Parathyroid adenoma (tissue), 2 donors: ENCODE measurements at regions not wholly inside any gene's neighbourhood (a gene's known extent, or its start where the extent isn't known, plus 50 kb on each side); places are given as distances from the start of the nearest gene placed in this dataset.

Experiments
- H2AFZ ChIP-seq: fragments of 300-600 bp; sonication (generic); one replicate; pipeline ENCODE4 v1.7.0; 2017; ENCODE audit warnings: antibody characterized with exemption, mild to moderate bottlenecking
- H3K27ac ChIP-seq: fragments of 300-600 bp; sonication (generic); one replicate; pipeline ENCODE4 v1.7.0; 2017
- H3K27me3 ChIP-seq: fragments of 300-600 bp; sonication (generic); one replicate; pipeline ENCODE4 v1.7.0; 2017; ENCODE audit warnings: low read length; ENCODE audit not compliant: control insufficient read depth, insufficient read depth
- H3K36me3 ChIP-seq: fragments of 300-600 bp; sonication (generic); one replicate; pipeline ENCODE4 v1.7.0; 2017; ENCODE audit warnings: low read length; ENCODE audit not compliant: control insufficient read depth, insufficient read depth
- H3K4me1 ChIP-seq: fragments of 300-600 bp; sonication (generic); one replicate; pipeline ENCODE4 v1.7.0; 2017; ENCODE audit warnings: control low read depth
- H3K4me2 ChIP-seq: fragments of 300-600 bp; sonication (generic); one replicate; pipeline ENCODE4 v1.7.0; 2017; ENCODE audit warnings: low read length
- H3K4me3 ChIP-seq: fragments of 300-600 bp; sonication (generic); one replicate; pipeline ENCODE4 v1.7.0; 2017; ENCODE audit warnings: low read depth, low read length
- H3K79me2 ChIP-seq: fragments of 300-600 bp; sonication (generic); one replicate; pipeline ENCODE4 v1.7.0; 2017; ENCODE audit warnings: control low read depth
- H3K9ac ChIP-seq: fragments of 300-600 bp; sonication (generic); one replicate; pipeline ENCODE4 v1.7.0; 2017; ENCODE audit warnings: mild to moderate bottlenecking
- H3K9me3 ChIP-seq: fragments of 300-600 bp; sonication (generic); one replicate; pipeline ENCODE4 v1.7.0; 2017; ENCODE audit warnings: low read length; ENCODE audit not compliant: control insufficient read depth
- CTCF ChIP-seq: fragments of 300-600 bp; sonication (generic); IDR thresholded peaks from one replicate; pipeline ENCODE4 v1.7.0; 2017; ENCODE audit warnings: antibody characterized with exemption, mild to moderate bottlenecking
- donor health status: primary hyperparathyroidism.

GRCh38 chr7:131774419-131775220 lies 218.2 kb upstream of the PODXL start:
- Histone ChIP-seq H3K27ac (no peak overlapping the region), H3K9me3 (no peaks in the 10 kb centered on the region), H3K79me2 (no peaks in the 10 kb centered on the region), H3K4me1 (no peaks in the 10 kb centered on the region), H3K27me3 (no peaks in the 10 kb centered on the region), H2AFZ (no peak overlapping the region), H3K9ac (no peak overlapping the region), H3K36me3 (no peaks in the 10 kb centered on the region), H3K4me3 (no peak overlapping the region), H3K4me2 (no peak overlapping the region)
- no peak for TF ChIP-seq CTCF

GRCh38 chr7:131773413-131773812 lies 217.0 kb upstream of the PODXL start:
- Histone ChIP-seq H2AFZ (no peak overlapping the region), H3K27me3 (no peaks in the 10 kb centered on the region), H3K9me3 (no peaks in the 10 kb centered on the region), H3K36me3 (no peaks in the 10 kb centered on the region), H3K4me3 (no peak overlapping the region), H3K27ac (no peak overlapping the region), H3K9ac (no peak overlapping the region), H3K4me2 (no peak overlapping the region), H3K79me2 (no peaks in the 10 kb centered on the region), H3K4me1 (no peaks in the 10 kb centered on the region)
- no peak for TF ChIP-seq CTCF

GRCh38 chr7:131769241-131769640 lies 212.8 kb upstream of the PODXL start:
- H3K79me2 ChIP-seq = no peaks in the 10 kb centered on the region
- no peak overlapping the region for H2AFZ ChIP-seq
- no peaks in the 10 kb centered on the region for H3K36me3 ChIP-seq
- H3K9me3 ChIP-seq = no peaks in the 10 kb centered on the region
- H3K4me1 ChIP-seq = no peaks in the 10 kb centered on the region
- TF ChIP-seq CTCF = no peak
- H3K4me3 ChIP-seq = no peak overlapping the region
- H3K4me2 ChIP-seq = no peak overlapping the region
- no peak overlapping the region for H3K9ac ChIP-seq
- no peak overlapping the region for H3K27ac ChIP-seq
- no peaks in the 10 kb centered on the region for H3K27me3 ChIP-seq

- H3K27me3 ChIP-seq = no peaks in the 10 kb centered on the region
- no peak overlapping the region for H3K4me2 ChIP-seq
- no peak overlapping the region for H2AFZ ChIP-seq
- no peaks in the 10 kb centered on the region for H3K36me3 ChIP-seq
- TF ChIP-seq CTCF = no peak
- no peak overlapping the region for H3K9ac ChIP-seq
- H3K79me2 ChIP-seq = no peaks in the 10 kb centered on the region
- no peak overlapping the region for H3K27ac ChIP-seq
- no peaks in the 10 kb centered on the region for H3K4me1 ChIP-seq
- H3K4me3 ChIP-seq = no peak overlapping the region
- H3K9me3 ChIP-seq = no peaks in the 10 kb centered on the region
Measured at GRCh38 chr7:131767591-131767990, 211.2 kb upstream of the PODXL start.

GRCh38 chr7:131765575-131765974 lies 209.1 kb upstream of the PODXL start:
- H3K27ac ChIP-seq = no peak overlapping the region
- H3K79me2 ChIP-seq = no peaks in the 10 kb centered on the region
- H3K27me3 ChIP-seq = no peaks in the 10 kb centered on the region
- no peak overlapping the region for H3K4me2 ChIP-seq
- no peaks in the 10 kb centered on the region for H3K36me3 ChIP-seq
- no peaks in the 10 kb centered on the region for H3K4me1 ChIP-seq
- no peak overlapping the region for H3K4me3 ChIP-seq
- no peak overlapping the region for H3K9ac ChIP-seq
- H2AFZ ChIP-seq = no peak overlapping the region
- no peak for TF ChIP-seq CTCF
- H3K9me3 ChIP-seq = no peaks in the 10 kb centered on the region
